ENCODE measurements at regions not wholly inside any gene's neighbourhood (a gene's known extent, or its start where the extent isn't known, plus 50 kb on each side); places are given as distances from the start of the nearest gene placed in this dataset.

DNA sequence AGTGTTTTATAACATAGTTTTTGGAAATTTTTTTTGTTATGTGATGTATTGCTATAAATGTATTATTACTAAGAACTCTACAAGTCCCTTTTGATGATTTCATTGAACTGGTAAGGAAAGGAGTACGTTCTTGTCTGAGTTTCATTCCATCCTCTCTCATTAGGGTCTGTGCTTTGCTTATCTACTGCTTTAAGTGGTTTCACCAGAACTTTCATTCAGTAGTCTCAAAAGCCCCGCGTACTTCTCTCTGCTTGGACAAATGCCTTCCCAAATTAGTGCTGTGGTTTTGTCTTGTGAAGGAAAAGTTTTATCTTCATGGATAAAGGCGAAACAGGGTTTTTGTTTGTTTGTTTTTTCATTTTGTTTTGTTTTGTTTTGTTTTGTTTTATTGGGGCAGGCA, 469.8 kb upstream of the WWC1 start:
- H3K79me2 ChIP-seq (ENCODE audit: insufficient read depth, low read length), result no peaks in the 10 kb centered on the region
- H4K20me1 ChIP-seq (ENCODE audit: low read depth, low read length), result no peaks in the 10 kb centered on the region
- H3K27me3 ChIP-seq (ENCODE audit: low read length), result no peaks in the 10 kb centered on the region
- no peak overlapping the region for H3K9ac ChIP-seq (ENCODE audit: low read length)
- H3K4me3 ChIP-seq (ENCODE audit: insufficient read depth, low read length, poor library complexity, severe bottlenecking), result no peak overlapping the region
- H3K27ac ChIP-seq (ENCODE audit: low read depth, low read length), result no peak overlapping the region
- H3K9me2 ChIP-seq (replicated peaks; ENCODE audit: insufficient read depth, low read length), result no peaks in the 10 kb centered on the region
- no peak overlapping the region for H3K4me2 ChIP-seq (ENCODE audit: low read depth, low read length, poor library complexity, severe bottlenecking)
- no peaks in the 10 kb centered on the region for H3K9me3 ChIP-seq (ENCODE audit: insufficient read depth, low read length)
- no peaks in the 10 kb centered on the region for H3K36me3 ChIP-seq (ENCODE audit: low read length)
- H3F3A ChIP-seq (ENCODE audit: insufficient read depth), result no peaks in the 10 kb centered on the region
- no peak for TF ChIP-seq EZH2phosphoT487 (conservative IDR thresholded peaks at IDR 0.05; ENCODE audit: low read length)
- TF ChIP-seq, protein P1, sequence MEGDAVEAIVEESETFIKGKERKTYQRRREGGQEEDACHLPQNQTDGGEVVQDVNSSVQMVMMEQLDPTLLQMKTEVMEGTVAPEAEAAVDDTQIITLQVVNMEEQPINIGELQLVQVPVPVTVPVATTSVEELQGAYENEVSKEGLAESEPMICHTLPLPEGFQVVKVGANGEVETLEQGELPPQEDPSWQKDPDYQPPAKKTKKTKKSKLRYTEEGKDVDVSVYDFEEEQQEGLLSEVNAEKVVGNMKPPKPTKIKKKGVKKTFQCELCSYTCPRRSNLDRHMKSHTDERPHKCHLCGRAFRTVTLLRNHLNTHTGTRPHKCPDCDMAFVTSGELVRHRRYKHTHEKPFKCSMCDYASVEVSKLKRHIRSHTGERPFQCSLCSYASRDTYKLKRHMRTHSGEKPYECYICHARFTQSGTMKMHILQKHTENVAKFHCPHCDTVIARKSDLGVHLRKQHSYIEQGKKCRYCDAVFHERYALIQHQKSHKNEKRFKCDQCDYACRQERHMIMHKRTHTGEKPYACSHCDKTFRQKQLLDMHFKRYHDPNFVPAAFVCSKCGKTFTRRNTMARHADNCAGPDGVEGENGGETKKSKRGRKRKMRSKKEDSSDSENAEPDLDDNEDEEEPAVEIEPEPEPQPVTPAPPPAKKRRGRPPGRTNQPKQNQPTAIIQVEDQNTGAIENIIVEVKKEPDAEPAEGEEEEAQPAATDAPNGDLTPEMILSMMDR (IDR thresholded peaks at IDR 0.05; ENCODE audit: insufficient read depth, low read length, poor library complexity, severe bottlenecking), result no peak
- no peak overlapping the region for H2AFZ ChIP-seq (ENCODE audit: low read depth, low read length, severe bottlenecking)

DNA sequence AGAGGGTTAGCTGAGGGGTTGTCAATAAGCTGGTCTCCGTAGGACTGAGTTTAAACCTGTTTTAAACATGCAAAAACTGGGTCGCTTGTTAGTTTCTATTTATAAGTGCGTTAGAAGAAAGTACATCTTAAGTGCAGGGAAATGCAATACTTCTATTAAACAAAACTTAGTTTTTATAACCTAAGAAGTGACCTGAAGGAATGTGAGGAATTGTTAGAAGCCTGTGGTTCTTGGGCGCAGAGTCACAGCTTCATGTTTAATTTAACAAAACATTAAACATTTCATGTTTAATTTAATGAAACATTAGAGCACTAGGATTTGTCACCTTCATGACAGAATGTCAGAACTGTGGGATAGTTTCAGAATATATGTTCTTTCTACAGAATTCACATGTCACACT, 469.2 kb upstream of the WWC1 start:
- Histone ChIP-seq H3F3A (ENCODE audit: insufficient read depth) (no peaks in the 10 kb centered on the region), H3K27me3 (ENCODE audit: low read length) (no peaks in the 10 kb centered on the region), H3K4me3 (ENCODE audit: insufficient read depth, low read length, poor library complexity, severe bottlenecking) (no peak overlapping the region), H4K20me1 (ENCODE audit: low read depth, low read length) (no peaks in the 10 kb centered on the region), H3K27ac (ENCODE audit: low read depth, low read length) (no peak overlapping the region), H3K9me3 (ENCODE audit: insufficient read depth, low read length) (no peaks in the 10 kb centered on the region), H3K36me3 (ENCODE audit: low read length) (no peaks in the 10 kb centered on the region), H3K4me2 (ENCODE audit: low read depth, low read length, poor library complexity, severe bottlenecking) (no peak overlapping the region), H3K79me2 (ENCODE audit: insufficient read depth, low read length) (no peaks in the 10 kb centered on the region), H3K9me2 (replicated peaks; ENCODE audit: insufficient read depth, low read length) (no peaks in the 10 kb centered on the region), H3K9ac (ENCODE audit: low read length) (no peak overlapping the region), H2AFZ (ENCODE audit: low read depth, low read length, severe bottlenecking) (no peak overlapping the region)
- TF ChIP-seq EZH2phosphoT487 (conservative IDR thresholded peaks at IDR 0.05; ENCODE audit: low read length), result no peak
- TF ChIP-seq, protein P1 (IDR thresholded peaks at IDR 0.05; ENCODE audit: insufficient read depth, low read length, poor library complexity, severe bottlenecking), result no peak

DNA sequence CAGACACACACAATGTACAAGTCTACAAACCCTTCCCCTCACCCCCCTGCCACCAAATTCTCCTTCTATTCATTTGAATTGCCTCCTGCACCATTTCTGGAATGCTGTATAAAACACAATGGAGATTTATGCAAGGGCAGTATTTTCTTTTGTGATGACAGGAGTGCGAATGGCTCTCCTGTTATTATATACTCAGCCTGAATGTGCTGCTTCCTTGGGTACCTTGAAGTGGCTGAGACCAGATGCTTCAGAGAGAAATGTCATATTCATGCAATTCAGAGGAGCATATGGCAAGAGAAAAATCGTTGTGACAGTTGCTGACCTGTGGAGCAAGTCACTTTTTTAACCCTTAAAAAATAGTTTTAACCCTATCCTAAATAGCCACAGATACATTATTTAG, 468.0 kb upstream of the WWC1 start:
- no peak overlapping the region for H3K9ac ChIP-seq (ENCODE audit: low read length)
- no peak overlapping the region for H3K4me3 ChIP-seq (ENCODE audit: insufficient read depth, low read length, poor library complexity, severe bottlenecking)
- H3F3A ChIP-seq (ENCODE audit: insufficient read depth), result no peaks in the 10 kb centered on the region
- TF ChIP-seq EZH2phosphoT487 (conservative IDR thresholded peaks at IDR 0.05; ENCODE audit: low read length), result no peak
- TF ChIP-seq, protein P1 (IDR thresholded peaks at IDR 0.05; ENCODE audit: insufficient read depth, low read length, poor library complexity, severe bottlenecking), result no peak
- no peaks in the 10 kb centered on the region for H4K20me1 ChIP-seq (ENCODE audit: low read depth, low read length)
- no peaks in the 10 kb centered on the region for H3K9me2 ChIP-seq (replicated peaks; ENCODE audit: insufficient read depth, low read length)
- H3K27me3 ChIP-seq (ENCODE audit: low read length), result no peaks in the 10 kb centered on the region
- no peak overlapping the region for H2AFZ ChIP-seq (ENCODE audit: low read depth, low read length, severe bottlenecking)
- no peak overlapping the region for H3K4me2 ChIP-seq (ENCODE audit: low read depth, low read length, poor library complexity, severe bottlenecking)
- no peak overlapping the region for H3K27ac ChIP-seq (ENCODE audit: low read depth, low read length)
- H3K9me3 ChIP-seq (ENCODE audit: insufficient read depth, low read length), result no peaks in the 10 kb centered on the region
- H3K79me2 ChIP-seq (ENCODE audit: insufficient read depth, low read length), result no peaks in the 10 kb centered on the region
- H3K36me3 ChIP-seq (ENCODE audit: low read length), result no peaks in the 10 kb centered on the region

DNA sequence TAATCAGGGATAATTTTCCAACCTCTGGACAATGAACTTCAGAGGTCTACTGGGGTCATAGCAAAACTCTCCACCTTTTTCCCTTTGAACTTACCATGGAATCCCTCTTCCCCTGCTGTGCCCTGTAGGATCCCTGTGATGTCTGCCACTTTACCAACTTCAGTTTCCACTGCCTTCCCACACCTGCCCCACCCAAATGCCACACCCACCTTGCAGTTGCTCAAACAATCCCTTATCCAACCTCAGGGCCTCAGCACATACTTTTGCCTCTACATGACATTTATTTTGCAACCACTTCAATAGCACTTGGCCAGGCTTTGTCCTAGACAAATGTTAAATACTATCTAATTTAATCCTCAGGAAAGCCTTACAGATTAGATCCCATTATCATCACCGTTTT, 463.7 kb upstream of the WWC1 start:
- no peaks in the 10 kb centered on the region for H4K20me1 ChIP-seq (ENCODE audit: low read depth, low read length)
- no peak overlapping the region for H3K27ac ChIP-seq (ENCODE audit: low read depth, low read length)
- H3K9me2 ChIP-seq (replicated peaks; ENCODE audit: insufficient read depth, low read length), result no peaks in the 10 kb centered on the region
- TF ChIP-seq, protein P1 (IDR thresholded peaks at IDR 0.05; ENCODE audit: insufficient read depth, low read length, poor library complexity, severe bottlenecking), result no peak
- TF ChIP-seq EZH2phosphoT487 (conservative IDR thresholded peaks at IDR 0.05; ENCODE audit: low read length), result no peak
- H3K9me3 ChIP-seq (ENCODE audit: insufficient read depth, low read length), result no peaks in the 10 kb centered on the region
- H3K4me3 ChIP-seq (ENCODE audit: insufficient read depth, low read length, poor library complexity, severe bottlenecking), result no peak overlapping the region
- no peak overlapping the region for H3K9ac ChIP-seq (ENCODE audit: low read length)
- H2AFZ ChIP-seq (ENCODE audit: low read depth, low read length, severe bottlenecking), result no peak overlapping the region
- H3F3A ChIP-seq (ENCODE audit: insufficient read depth), result no peaks in the 10 kb centered on the region
- H3K4me2 ChIP-seq (ENCODE audit: low read depth, low read length, poor library complexity, severe bottlenecking), result no peak overlapping the region
- no peaks in the 10 kb centered on the region for H3K36me3 ChIP-seq (ENCODE audit: low read length)
- H3K27me3 ChIP-seq (ENCODE audit: low read length), result no peaks in the 10 kb centered on the region
- no peaks in the 10 kb centered on the region for H3K79me2 ChIP-seq (ENCODE audit: insufficient read depth, low read length)

Data from SU-DHL-6 (cell line).